ENCODE measurements at regions not wholly inside any gene's neighbourhood (a gene's known extent, or its start where the extent isn't known, plus 50 kb on each side); places are given as distances from the start of the nearest gene placed in this dataset.
"Not testable (repeated sequence)": the region's sequence is repeated elsewhere in the genome, so short reads cannot be mapped to it uniquely, and the experiment has no call there.

DNA sequence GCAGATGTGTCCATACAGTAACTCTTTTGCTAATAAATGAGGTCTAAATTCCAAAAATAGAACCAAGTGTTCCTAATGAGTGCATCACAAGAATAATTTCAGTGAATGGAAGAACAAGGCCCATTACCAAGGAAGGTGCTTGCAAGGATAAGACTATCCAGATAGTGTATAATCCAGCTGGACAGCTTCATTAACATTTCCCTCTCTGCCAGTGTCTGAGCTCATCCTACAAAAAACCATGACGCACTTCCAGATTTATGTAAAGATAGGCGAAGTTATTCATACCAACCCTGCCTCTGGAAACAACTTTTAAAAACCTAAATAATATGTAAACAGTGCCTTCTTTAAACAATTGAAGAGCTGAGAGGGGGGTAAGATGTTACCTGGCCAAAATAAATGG lies 177.9 kb upstream of the STK26 start:
- Histone ChIP-seq H2AFZ (ENCODE audit: low read length) (no peak overlapping the region), H3K9me3 (ENCODE audit: insufficient read depth, low read depth, low read length) (no peaks in the 10 kb centered on the region), H3K27me3 (ENCODE audit: insufficient read depth, low read length, poor library complexity, severe bottlenecking) (no peaks in the 10 kb centered on the region), H3K79me2 (ENCODE audit: insufficient read depth, low read length) (no peaks in the 10 kb centered on the region), H3K4me2 (ENCODE audit: low read depth, low read length, poor library complexity, severe bottlenecking) (no peak overlapping the region), H3K4me1 (ENCODE audit: insufficient read depth, low read length, poor library complexity, severe bottlenecking) (no peaks in the 10 kb centered on the region), H4K20me1 (ENCODE audit: insufficient read depth, low read length, poor library complexity, severe bottlenecking) (no peaks in the 10 kb centered on the region), H3K9ac (ENCODE audit: low read depth, low read length, poor library complexity, severe bottlenecking) (no peak overlapping the region), H3K36me3 (ENCODE audit: insufficient read depth, low read length) (no peaks in the 10 kb centered on the region), H3K9me2 (replicated peaks; ENCODE audit: low read depth, low read length) (no peaks in the 10 kb centered on the region), H3K4me3 (ENCODE audit: low read length, poor library complexity, severe bottlenecking) (no peak overlapping the region), H3F3A (ENCODE audit: low read depth) (no peaks in the 10 kb centered on the region)
- TF ChIP-seq, protein P1, sequence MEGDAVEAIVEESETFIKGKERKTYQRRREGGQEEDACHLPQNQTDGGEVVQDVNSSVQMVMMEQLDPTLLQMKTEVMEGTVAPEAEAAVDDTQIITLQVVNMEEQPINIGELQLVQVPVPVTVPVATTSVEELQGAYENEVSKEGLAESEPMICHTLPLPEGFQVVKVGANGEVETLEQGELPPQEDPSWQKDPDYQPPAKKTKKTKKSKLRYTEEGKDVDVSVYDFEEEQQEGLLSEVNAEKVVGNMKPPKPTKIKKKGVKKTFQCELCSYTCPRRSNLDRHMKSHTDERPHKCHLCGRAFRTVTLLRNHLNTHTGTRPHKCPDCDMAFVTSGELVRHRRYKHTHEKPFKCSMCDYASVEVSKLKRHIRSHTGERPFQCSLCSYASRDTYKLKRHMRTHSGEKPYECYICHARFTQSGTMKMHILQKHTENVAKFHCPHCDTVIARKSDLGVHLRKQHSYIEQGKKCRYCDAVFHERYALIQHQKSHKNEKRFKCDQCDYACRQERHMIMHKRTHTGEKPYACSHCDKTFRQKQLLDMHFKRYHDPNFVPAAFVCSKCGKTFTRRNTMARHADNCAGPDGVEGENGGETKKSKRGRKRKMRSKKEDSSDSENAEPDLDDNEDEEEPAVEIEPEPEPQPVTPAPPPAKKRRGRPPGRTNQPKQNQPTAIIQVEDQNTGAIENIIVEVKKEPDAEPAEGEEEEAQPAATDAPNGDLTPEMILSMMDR (conservative IDR thresholded peaks at IDR 0.05; ENCODE audit: low read length), result no peak
- TF ChIP-seq EZH2phosphoT487 (IDR thresholded peaks at IDR 0.05; ENCODE audit: borderline replicate concordance), result no peak

DNA sequence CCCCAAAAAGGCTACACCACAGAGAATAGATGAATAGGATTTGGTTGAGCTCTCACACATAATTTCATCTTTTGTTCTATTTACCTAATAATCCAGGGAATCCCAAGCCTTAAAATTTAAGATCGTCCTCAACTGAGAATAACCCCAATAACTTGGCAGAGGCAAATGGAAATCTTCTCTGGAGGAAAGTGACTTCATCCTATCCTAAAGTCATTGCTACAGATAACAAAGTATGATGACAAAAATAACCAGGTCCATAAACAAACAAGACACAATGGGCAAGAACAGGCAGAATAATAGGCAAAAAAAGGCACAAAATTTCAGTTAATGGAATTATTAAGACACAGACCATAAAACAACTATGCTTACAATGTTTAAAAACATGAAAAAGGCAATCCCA lies 177.3 kb upstream of the STK26 start:
- Histone ChIP-seq H3K79me2 (ENCODE audit: insufficient read depth, low read length) (no peaks in the 10 kb centered on the region), H3K9ac (ENCODE audit: low read depth, low read length, poor library complexity, severe bottlenecking) (no peak overlapping the region), H3F3A (ENCODE audit: low read depth) (no peaks in the 10 kb centered on the region), H4K20me1 (ENCODE audit: insufficient read depth, low read length, poor library complexity, severe bottlenecking) (no peaks in the 10 kb centered on the region), H3K9me3 (ENCODE audit: insufficient read depth, low read depth, low read length) (no peaks in the 10 kb centered on the region), H3K27me3 (ENCODE audit: insufficient read depth, low read length, poor library complexity, severe bottlenecking) (no peaks in the 10 kb centered on the region), H3K4me3 (ENCODE audit: low read length, poor library complexity, severe bottlenecking) (no peak overlapping the region), H3K4me1 (ENCODE audit: insufficient read depth, low read length, poor library complexity, severe bottlenecking) (no peaks in the 10 kb centered on the region), H2AFZ (ENCODE audit: low read length) (no peak overlapping the region), H3K9me2 (replicated peaks; ENCODE audit: low read depth, low read length) (no peaks in the 10 kb centered on the region), H3K36me3 (ENCODE audit: insufficient read depth, low read length) (no peaks in the 10 kb centered on the region), H3K4me2 (ENCODE audit: low read depth, low read length, poor library complexity, severe bottlenecking) (no peak overlapping the region)
- TF ChIP-seq, protein P1 (conservative IDR thresholded peaks at IDR 0.05; ENCODE audit: low read length), result no peak
- TF ChIP-seq EZH2phosphoT487 (IDR thresholded peaks at IDR 0.05; ENCODE audit: borderline replicate concordance), result no peak

DNA sequence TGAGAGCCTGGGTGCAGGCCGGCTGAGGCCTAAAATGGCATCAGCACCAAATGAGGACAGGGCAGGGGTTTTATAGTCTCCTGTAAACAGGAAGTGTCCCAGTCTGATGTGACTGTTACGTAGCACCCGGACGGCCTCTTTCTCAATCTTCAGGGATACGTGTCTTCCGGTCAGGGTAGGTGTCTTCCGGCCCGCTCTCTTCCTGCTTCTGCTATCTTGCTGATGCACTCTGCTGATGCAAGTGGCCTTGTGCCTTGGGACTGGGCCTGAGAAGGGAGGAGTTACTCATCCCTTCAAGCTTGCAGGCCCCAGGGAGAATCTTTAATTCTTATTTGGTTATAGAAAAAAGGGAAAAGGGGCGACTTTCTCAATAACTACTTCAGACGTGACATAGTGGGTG lies 172.1 kb upstream of the STK26 start:
- H3K9me3 ChIP-seq (ENCODE audit: insufficient read depth, low read depth, low read length); H3K9me2 ChIP-seq (replicated peaks; ENCODE audit: low read depth, low read length); H3K4me2 ChIP-seq (ENCODE audit: low read depth, low read length, poor library complexity, severe bottlenecking); H3K9ac ChIP-seq (ENCODE audit: low read depth, low read length, poor library complexity, severe bottlenecking); H3K79me2 ChIP-seq (ENCODE audit: insufficient read depth, low read length); H4K20me1 ChIP-seq (ENCODE audit: insufficient read depth, low read length, poor library complexity, severe bottlenecking); H3K27me3 ChIP-seq (ENCODE audit: insufficient read depth, low read length, poor library complexity, severe bottlenecking); H3K4me3 ChIP-seq (ENCODE audit: low read length, poor library complexity, severe bottlenecking); H3K4me1 ChIP-seq (ENCODE audit: insufficient read depth, low read length, poor library complexity, severe bottlenecking); H3F3A ChIP-seq (ENCODE audit: low read depth); H2AFZ ChIP-seq (ENCODE audit: low read length); H3K36me3 ChIP-seq (ENCODE audit: insufficient read depth, low read length): not testable (repeated sequence)

DNA sequence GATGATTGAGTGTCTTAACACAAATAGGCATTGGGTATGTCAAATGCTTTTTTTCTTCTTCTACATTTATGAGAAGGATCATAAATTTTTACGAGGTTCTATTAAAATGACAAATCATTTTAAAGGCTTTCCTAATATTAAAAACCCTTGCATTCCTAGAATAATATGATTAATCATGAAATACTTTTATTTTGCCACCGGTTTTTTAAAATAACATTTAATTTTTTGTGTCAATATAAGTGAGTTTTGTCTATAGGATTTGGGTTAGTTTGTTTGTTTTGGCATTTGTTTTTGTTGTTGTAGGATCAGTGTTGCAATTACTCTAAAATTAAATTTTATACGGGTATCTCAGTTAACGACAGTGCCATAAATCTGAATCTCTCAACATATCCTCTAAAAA lies 169.7 kb upstream of the STK26 start:
- H2AFZ ChIP-seq (ENCODE audit: low read length), result no peak overlapping the region
- H3K4me1 ChIP-seq (ENCODE audit: insufficient read depth, low read length, poor library complexity, severe bottlenecking), result no peaks in the 10 kb centered on the region
- H3K4me2 ChIP-seq (ENCODE audit: low read depth, low read length, poor library complexity, severe bottlenecking), result no peak overlapping the region
- H3K9me2 ChIP-seq (replicated peaks; ENCODE audit: low read depth, low read length), result no peaks in the 10 kb centered on the region
- no peaks in the 10 kb centered on the region for H3K79me2 ChIP-seq (ENCODE audit: insufficient read depth, low read length)
- TF ChIP-seq, protein P1 (conservative IDR thresholded peaks at IDR 0.05; ENCODE audit: low read length), result no peak
- no peak for TF ChIP-seq EZH2phosphoT487 (IDR thresholded peaks at IDR 0.05; ENCODE audit: borderline replicate concordance)
- no peaks in the 10 kb centered on the region for H3K36me3 ChIP-seq (ENCODE audit: insufficient read depth, low read length)
- no peaks in the 10 kb centered on the region for H4K20me1 ChIP-seq (ENCODE audit: insufficient read depth, low read length, poor library complexity, severe bottlenecking)
- H3K9me3 ChIP-seq (ENCODE audit: insufficient read depth, low read depth, low read length), result no peaks in the 10 kb centered on the region
- H3K27me3 ChIP-seq (ENCODE audit: insufficient read depth, low read length, poor library complexity, severe bottlenecking), result no peaks in the 10 kb centered on the region
- no peak overlapping the region for H3K4me3 ChIP-seq (ENCODE audit: low read length, poor library complexity, severe bottlenecking)
- H3K9ac ChIP-seq (ENCODE audit: low read depth, low read length, poor library complexity, severe bottlenecking), result no peak overlapping the region
- H3F3A ChIP-seq (ENCODE audit: low read depth), result no peaks in the 10 kb centered on the region

Measured in Loucy (cell line).